HG02763 (cell line): ENCODE measurements at regions not wholly inside any gene's neighbourhood (a gene's known extent, or its start where the extent isn't known, plus 50 kb on each side); places are given as distances from the start of the nearest gene placed in this dataset.

ENCODE experiments used
- ATAC-seq: cut with Tn5 transposase; IDR thresholded peaks from one replicate; pipeline ENCODE4 v1.9.1; 2021; ENCODE audit warnings: mild to moderate bottlenecking, moderate library complexity; ENCODE audit not compliant: unreplicated experiment

GRCh38 chr4:62407534-62407933 lies 1207.4 kb downstream of the ADGRL3 start:
- no peak for ATAC-seq

- ATAC-seq = no peak
These were observed 1202.1 kb downstream of the ADGRL3 start for GRCh38 chr4:62402088-62402806.

GRCh38 chr4:62399242-62399641 lies 1199.1 kb downstream of the ADGRL3 start:
- ATAC-seq = no peak

- no peak for ATAC-seq
These were observed 1198.2 kb downstream of the ADGRL3 start for GRCh38 chr4:62398318-62398717.

- ATAC-seq = no peak
These were observed 1194.6 kb downstream of the ADGRL3 start for GRCh38 chr4:62394766-62395165.

- no peak for ATAC-seq
These were observed 1187.7 kb downstream of the ADGRL3 start for GRCh38 chr4:62387808-62388207.

GRCh38 chr4:62377700-62378099 lies 1177.6 kb downstream of the ADGRL3 start:
- ATAC-seq = no peak

GRCh38 chr4:62377245-62377644 lies 1177.1 kb downstream of the ADGRL3 start:
- ATAC-seq = no peak

GRCh38 chr4:62366939-62367338 lies 1166.8 kb downstream of the ADGRL3 start:
- no peak for ATAC-seq

- ATAC-seq = no peak
These were observed 1160.0 kb downstream of the ADGRL3 start for GRCh38 chr4:62360156-62360545.

- no peak for ATAC-seq
These were observed 1159.5 kb downstream of the ADGRL3 start for GRCh38 chr4:62359441-62360155.

GRCh38 chr4:62344915-62345314 lies 1144.8 kb downstream of the ADGRL3 start:
- no peak for ATAC-seq

GRCh38 chr4:62344474-62344873 lies 1144.3 kb downstream of the ADGRL3 start:
- no peak for ATAC-seq

- no peak for ATAC-seq
These were observed 1142.2 kb downstream of the ADGRL3 start for GRCh38 chr4:62342346-62342745.

GRCh38 chr4:62328526-62328925 lies 1128.4 kb downstream of the ADGRL3 start:
- ATAC-seq = no peak

GRCh38 chr4:62327612-62328297 lies 1127.6 kb downstream of the ADGRL3 start:
- ATAC-seq = no peak

- ATAC-seq = no peak
These were observed 1124.1 kb downstream of the ADGRL3 start for GRCh38 chr4:62324215-62324614.

- no peak for ATAC-seq
These were observed 1120.5 kb downstream of the ADGRL3 start for GRCh38 chr4:62320612-62321011.

- ATAC-seq = no peak
These were observed 1102.6 kb downstream of the ADGRL3 start for GRCh38 chr4:62302710-62303109.

GRCh38 chr4:62301500-62301899 lies 1101.4 kb downstream of the ADGRL3 start:
- no peak for ATAC-seq

GRCh38 chr4:62293551-62293950 lies 1093.4 kb downstream of the ADGRL3 start:
- ATAC-seq = no peak

- no peak for ATAC-seq
These were observed 1092.8 kb downstream of the ADGRL3 start for GRCh38 chr4:62292911-62293310.
